ENCODE measurements at regions not wholly inside any gene's neighbourhood (a gene's known extent, or its start where the extent isn't known, plus 50 kb on each side); places are given as distances from the start of the nearest gene placed in this dataset.

DNA sequence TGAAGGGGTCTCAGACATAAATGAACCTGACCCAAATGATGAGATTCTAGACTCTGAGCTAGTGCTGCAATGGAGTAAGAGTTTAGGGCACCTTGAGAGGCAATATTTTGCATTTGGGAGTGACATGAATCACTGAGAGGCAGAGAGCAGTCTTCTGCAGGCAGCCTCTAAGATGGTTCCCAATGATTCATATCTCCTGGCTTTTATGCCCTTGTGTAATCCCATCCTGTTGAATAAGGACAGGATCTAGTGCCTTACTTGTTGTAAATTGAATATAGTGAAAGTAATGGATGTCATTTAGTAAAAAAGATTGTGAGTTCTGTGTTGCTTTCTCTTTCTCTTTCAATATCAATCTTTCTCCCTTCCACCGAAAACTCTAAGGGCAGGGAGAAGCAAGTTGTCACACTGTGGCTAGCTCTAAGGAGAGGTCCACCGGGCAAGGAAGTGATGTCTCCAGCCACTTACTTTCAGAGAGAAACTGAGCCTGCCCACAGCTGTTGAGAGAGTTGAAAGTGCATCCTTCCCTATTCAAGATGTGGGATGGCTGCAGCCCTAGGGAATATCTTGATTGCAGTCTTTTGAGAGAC lies 144.7 kb downstream of the TRIB2 start:
- Histone ChIP-seq H3K4ac (ENCODE audit: low read depth, low read length) (no peak overlapping the region), H2BK120ac (ENCODE audit: low read depth, low read length, poor library complexity, severe bottlenecking) (no peak overlapping the region), H4K20me1 (ENCODE audit: control insufficient read depth, insufficient read depth, insufficient read length) (no peaks in the 10 kb centered on the region), H3K9ac (ENCODE audit: extremely low read depth, insufficient read length, low read length) (no peak overlapping the region), H3K23me2 (ENCODE audit: insufficient read length, low read depth, low read length, poor library complexity, severe bottlenecking) (no peaks in the 10 kb centered on the region), H3K18ac (ENCODE audit: insufficient read length, low read depth, low read length) (no peak overlapping the region), H2BK12ac (ENCODE audit: insufficient read length, low read depth, low read length) (no peak overlapping the region), H4K8ac (replicated peaks; ENCODE audit: insufficient read length, low read depth, low read length) (no peak overlapping the region), H3K56ac (ENCODE audit: insufficient read length, low read depth, low read length) (no peak overlapping the region), H2BK5ac (ENCODE audit: insufficient read length, low read length) (no peak overlapping the region), H3K9me3 (ENCODE audit: control insufficient read depth, low read depth, low read length) (peaks cover 4% of the 10 kb centered on the region), H3K27ac (ENCODE audit: insufficient read length, low read depth, low read length) (no peak overlapping the region), H3T11ph (ENCODE audit: low read length) (no peak overlapping the region), H3K79me2 (ENCODE audit: insufficient read depth, low read length) (no peaks in the 10 kb centered on the region), H3K23ac (ENCODE audit: insufficient read length, low read depth, low read length) (no peak overlapping the region), H3K4me2 (ENCODE audit: insufficient read depth, insufficient read length, low read length) (no peak overlapping the region), H2BK15ac (ENCODE audit: low read depth, low read length) (no peak overlapping the region), H3K27me3 (ENCODE audit: insufficient read depth, low read length) (no peaks in the 10 kb centered on the region), H2BK20ac (ENCODE audit: low read depth, low read length, poor library complexity, severe bottlenecking) (no peak overlapping the region), H3K4me1 (ENCODE audit: insufficient read depth, low read length) (no peaks in the 10 kb centered on the region), H2AFZ (ENCODE audit: low read length) (no peak overlapping the region), H4K91ac (ENCODE audit: insufficient read length, low read depth, low read length) (no peak overlapping the region), H3K14ac (ENCODE audit: insufficient read depth, low read length) (no peak overlapping the region), H2AK5ac (ENCODE audit: insufficient read length, low read length) (no peak overlapping the region), H4K5ac (ENCODE audit: insufficient read length, low read depth, low read length) (no peak overlapping the region), H3K79me1 (ENCODE audit: insufficient read depth, low read depth, low read length, poor library complexity, severe bottlenecking) (no peaks in the 10 kb centered on the region)
- TF ChIP-seq, protein P1, sequence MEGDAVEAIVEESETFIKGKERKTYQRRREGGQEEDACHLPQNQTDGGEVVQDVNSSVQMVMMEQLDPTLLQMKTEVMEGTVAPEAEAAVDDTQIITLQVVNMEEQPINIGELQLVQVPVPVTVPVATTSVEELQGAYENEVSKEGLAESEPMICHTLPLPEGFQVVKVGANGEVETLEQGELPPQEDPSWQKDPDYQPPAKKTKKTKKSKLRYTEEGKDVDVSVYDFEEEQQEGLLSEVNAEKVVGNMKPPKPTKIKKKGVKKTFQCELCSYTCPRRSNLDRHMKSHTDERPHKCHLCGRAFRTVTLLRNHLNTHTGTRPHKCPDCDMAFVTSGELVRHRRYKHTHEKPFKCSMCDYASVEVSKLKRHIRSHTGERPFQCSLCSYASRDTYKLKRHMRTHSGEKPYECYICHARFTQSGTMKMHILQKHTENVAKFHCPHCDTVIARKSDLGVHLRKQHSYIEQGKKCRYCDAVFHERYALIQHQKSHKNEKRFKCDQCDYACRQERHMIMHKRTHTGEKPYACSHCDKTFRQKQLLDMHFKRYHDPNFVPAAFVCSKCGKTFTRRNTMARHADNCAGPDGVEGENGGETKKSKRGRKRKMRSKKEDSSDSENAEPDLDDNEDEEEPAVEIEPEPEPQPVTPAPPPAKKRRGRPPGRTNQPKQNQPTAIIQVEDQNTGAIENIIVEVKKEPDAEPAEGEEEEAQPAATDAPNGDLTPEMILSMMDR (conservative IDR thresholded peaks at IDR 0.05) = no peak
- no peak for DNase-seq
- Mint-ChIP-seq H3K9me3 (peaks cover 35 to 38% of the 10 kb centered on the region in 2 experiments), H3K36me3 (ENCODE audit: insufficient read depth in 1 of 3, low read depth in 3 of 3) (peaks cover 3 to 29% (median 10%) of the 10 kb centered on the region in 3 experiments), H3K4me1 (no peaks in the 10 kb centered on the region), H3K27ac (no peak overlapping the region), H3K27me3 (ENCODE audit: low read depth) (no peaks in the 10 kb centered on the region; the same call in 1 of the 2 replicates), H3K4me3 (no peak overlapping the region)
- WGBS (ENCODE audit: extremely low coverage, insufficient read length, low lambda C conversion rate) = no CpG with 5 or more reads among the region's 2 CpGs
